ENCODE measurements at regions not wholly inside any gene's neighbourhood (a gene's known extent, or its start where the extent isn't known, plus 50 kb on each side); places are given as distances from the start of the nearest gene placed in this dataset.

DNA sequence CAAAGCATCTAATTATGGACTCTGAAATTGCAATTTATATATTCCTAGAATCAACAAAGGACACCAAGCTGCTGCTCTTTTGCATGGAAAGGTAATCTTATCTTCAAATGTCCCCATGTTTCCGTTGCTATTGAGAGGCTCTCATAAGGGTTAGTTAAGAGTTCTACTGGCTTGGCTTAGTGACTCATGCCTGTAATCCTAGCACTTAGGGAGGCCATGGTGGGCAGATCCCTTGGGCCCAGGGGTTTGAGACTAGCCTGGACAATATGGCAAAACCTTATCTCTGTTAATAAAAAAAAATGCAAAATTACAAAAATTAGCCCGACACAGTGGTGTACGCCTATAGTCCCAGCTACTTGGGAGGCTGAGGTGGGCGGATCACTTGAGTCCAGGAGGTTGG, 93.4 kb upstream of the RAPGEF2 start:
- H3K9me3 ChIP-seq = no peaks in the 10 kb centered on the region
- no peaks in the 10 kb centered on the region for H3K27me3 ChIP-seq
- DNase-seq = no peak
- WGBS, 2 donors = 93 to 94% methylated on average over 4 of the region's 4 CpGs
- TF ChIP-seq CTCF (IDR thresholded peaks at IDR 0.05) (no peak), POLR2AphosphoS5 (IDR thresholded peaks at IDR 0.05) (no peak), EP300 (IDR thresholded peaks at IDR 0.05) (no peak), POLR2A (IDR thresholded peaks at IDR 0.05) (no peak)
- no peak overlapping the region for H3K27ac ChIP-seq
- peaks cover 0 to 17% (median 11%) of the 10 kb centered on the region in 4 donors for H3K4me1 ChIP-seq
- intact Hi-C loops (cut with DNase I) = no loop called here
- H3K4me3 ChIP-seq = no peak overlapping the region
- H3K36me3 ChIP-seq = no peaks in the 10 kb centered on the region

DNA sequence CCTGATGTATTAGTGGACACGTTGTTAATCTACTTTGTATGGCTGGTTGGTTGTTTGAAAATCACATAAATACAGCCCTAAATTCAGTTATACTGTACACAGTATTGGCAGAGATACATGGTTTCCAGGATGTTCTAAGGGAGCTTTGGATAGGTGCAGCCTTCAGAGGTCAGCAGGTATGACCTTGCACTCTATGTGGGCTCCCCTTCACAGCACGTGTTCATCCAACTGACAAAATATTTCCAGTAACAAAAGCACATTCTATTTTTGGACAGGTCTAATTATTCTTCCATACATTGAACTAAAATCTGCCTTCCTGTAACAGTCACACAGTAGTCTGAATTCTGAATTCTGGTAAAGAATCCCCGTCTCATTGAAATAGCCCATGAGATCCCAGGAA, 92.8 kb upstream of the RAPGEF2 start:
- Histone ChIP-seq H3K4me1 (peaks cover 0 to 17% (median 11%) of the 10 kb centered on the region in 4 donors), H3K9me3 (no peaks in the 10 kb centered on the region), H3K36me3 (no peaks in the 10 kb centered on the region), H3K4me3 (no peak overlapping the region), H3K27me3 (no peaks in the 10 kb centered on the region), H3K27ac (peak overlapping the region in 3 of 4 donors; percentile 18 to 69 (median 59))
- intact Hi-C loops (cut with DNase I) = loop anchor here (10.0 kb wide), 1 partner anchor 125 kb away; no protein-coding TSS in a partner anchor
- TF ChIP-seq POLR2AphosphoS5 (IDR thresholded peaks at IDR 0.05) (no peak), POLR2A (IDR thresholded peaks at IDR 0.05) (no peak), CTCF (IDR thresholded peaks at IDR 0.05) (no peak), EP300 (IDR thresholded peaks at IDR 0.05) (no peak)
- DNase-seq = no peak
- 47 to 64% methylated on average over 3 of the region's 3 CpGs for WGBS, 2 donors

DNA sequence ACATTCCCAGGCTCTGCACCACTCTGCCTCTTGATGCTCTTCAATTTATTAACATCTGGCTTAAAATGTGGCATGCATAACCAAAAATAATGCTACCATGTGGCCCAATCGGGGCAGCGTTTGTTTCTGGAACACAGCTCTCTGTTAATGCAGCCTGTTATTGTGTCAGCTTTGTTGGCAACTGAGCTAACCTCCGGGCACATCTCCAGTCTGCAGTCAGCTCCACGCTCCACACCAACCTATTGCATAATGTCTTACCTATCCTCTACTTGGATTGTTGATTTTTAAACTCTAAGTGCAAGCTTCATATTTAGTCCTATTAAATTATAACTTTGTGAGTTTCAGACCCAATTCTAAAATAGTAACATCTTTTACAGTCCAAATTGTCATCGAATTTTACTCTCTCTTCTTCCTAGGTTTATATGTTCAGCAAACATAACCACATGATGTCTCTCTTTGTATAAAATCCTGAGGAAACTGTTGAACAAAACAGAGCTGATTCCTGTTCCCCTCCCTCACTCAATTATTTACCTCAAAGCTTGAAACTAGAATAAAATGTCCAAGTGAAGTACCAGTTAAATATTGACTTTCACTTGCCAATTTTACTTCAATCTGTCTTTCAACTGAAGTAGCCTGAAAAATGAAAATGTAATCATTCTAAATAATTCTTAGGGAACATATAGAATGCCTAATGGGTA, 92.2 kb upstream of the RAPGEF2 start:
- TF ChIP-seq POLR2A (IDR thresholded peaks at IDR 0.05) (no peak), CTCF (IDR thresholded peaks at IDR 0.05) (no peak), EP300 (IDR thresholded peaks at IDR 0.05) (no peak), POLR2AphosphoS5 (IDR thresholded peaks at IDR 0.05) (peak; percentile 45 to 63 (median 58))
- peak; percentile 92 for DNase-seq
- 6 to 50% methylated on average over 5 of the region's 5 CpGs for WGBS, 2 donors

GRCh38 chr4:159012381-159012780, 90.5 kb upstream of the RAPGEF2 start:
- no peaks in the 10 kb centered on the region for H3K9me3 ChIP-seq
- no peak overlapping the region for H3K4me3 ChIP-seq
- H3K27me3 ChIP-seq = no peaks in the 10 kb centered on the region
- intact Hi-C loops (cut with DNase I) = loop anchor here (10.0 kb wide), 1 partner anchor 128 kb away; no protein-coding TSS in a partner anchor
- 91 to 92% methylated on average over 4 of the region's 4 CpGs for WGBS, 2 donors
- DNase-seq = no peak
- no peak for TF ChIP-seq POLR2AphosphoS5 (IDR thresholded peaks at IDR 0.05)
- TF ChIP-seq POLR2A (IDR thresholded peaks at IDR 0.05) = no peak
- TF ChIP-seq CTCF (IDR thresholded peaks at IDR 0.05) = no peak
- no peak for TF ChIP-seq EP300 (IDR thresholded peaks at IDR 0.05)
- no peak overlapping the region for H3K27ac ChIP-seq
- peaks cover 0 to 21% (median 13%) of the 10 kb centered on the region in 4 donors for H3K4me1 ChIP-seq
- no peaks in the 10 kb centered on the region for H3K36me3 ChIP-seq

More for the DNA sequence above, 92.2 kb upstream of the RAPGEF2 start:
- intact Hi-C loops (cut with DNase I) = loop anchor here (10.0 kb wide), 1 partner anchor 126 kb away; no protein-coding TSS in a partner anchor
- peak overlapping the region; percentile 18 to 69 (median 53) for H3K27ac ChIP-seq
- peaks cover 0 to 17% (median 11%) of the 10 kb centered on the region in 4 donors for H3K4me1 ChIP-seq
- no peaks in the 10 kb centered on the region for H3K9me3 ChIP-seq
- H3K36me3 ChIP-seq = no peaks in the 10 kb centered on the region
- H3K27me3 ChIP-seq = no peaks in the 10 kb centered on the region
- H3K4me3 ChIP-seq = no peak overlapping the region
